ENCODE measurements at regions not wholly inside any gene's neighbourhood (a gene's known extent, or its start where the extent isn't known, plus 50 kb on each side); places are given as distances from the start of the nearest gene placed in this dataset.

DNA sequence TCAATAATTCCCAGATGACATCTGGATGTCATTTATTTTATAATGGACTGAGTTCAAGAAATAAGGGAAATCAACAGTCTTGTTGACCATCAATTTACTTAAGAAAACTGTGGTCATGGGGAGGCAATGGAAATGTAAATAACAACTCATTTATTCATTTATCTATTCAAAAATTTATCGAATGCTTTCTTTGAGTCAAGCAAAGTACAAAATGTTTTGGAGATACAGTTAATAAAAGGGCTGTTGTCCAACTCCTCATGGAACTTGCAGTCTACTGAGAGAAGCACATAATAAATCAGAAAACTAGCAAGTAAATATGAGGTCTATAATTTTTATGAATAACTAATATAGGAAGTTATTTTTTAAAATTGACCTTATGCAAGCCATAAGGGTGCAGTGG lies 65.5 kb upstream of the KITLG start:
- TF ChIP-seq, protein P1, sequence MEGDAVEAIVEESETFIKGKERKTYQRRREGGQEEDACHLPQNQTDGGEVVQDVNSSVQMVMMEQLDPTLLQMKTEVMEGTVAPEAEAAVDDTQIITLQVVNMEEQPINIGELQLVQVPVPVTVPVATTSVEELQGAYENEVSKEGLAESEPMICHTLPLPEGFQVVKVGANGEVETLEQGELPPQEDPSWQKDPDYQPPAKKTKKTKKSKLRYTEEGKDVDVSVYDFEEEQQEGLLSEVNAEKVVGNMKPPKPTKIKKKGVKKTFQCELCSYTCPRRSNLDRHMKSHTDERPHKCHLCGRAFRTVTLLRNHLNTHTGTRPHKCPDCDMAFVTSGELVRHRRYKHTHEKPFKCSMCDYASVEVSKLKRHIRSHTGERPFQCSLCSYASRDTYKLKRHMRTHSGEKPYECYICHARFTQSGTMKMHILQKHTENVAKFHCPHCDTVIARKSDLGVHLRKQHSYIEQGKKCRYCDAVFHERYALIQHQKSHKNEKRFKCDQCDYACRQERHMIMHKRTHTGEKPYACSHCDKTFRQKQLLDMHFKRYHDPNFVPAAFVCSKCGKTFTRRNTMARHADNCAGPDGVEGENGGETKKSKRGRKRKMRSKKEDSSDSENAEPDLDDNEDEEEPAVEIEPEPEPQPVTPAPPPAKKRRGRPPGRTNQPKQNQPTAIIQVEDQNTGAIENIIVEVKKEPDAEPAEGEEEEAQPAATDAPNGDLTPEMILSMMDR (IDR thresholded peaks at IDR 0.05), result no peak
- no peak for TF ChIP-seq POLR2A (IDR thresholded peaks at IDR 0.05)
- no peak for TF ChIP-seq EP300 (IDR thresholded peaks at IDR 0.05)

Measured in ovary (tissue), 3 donors.